ENCODE measurements at regions not wholly inside any gene's neighbourhood (a gene's known extent, or its start where the extent isn't known, plus 50 kb on each side); places are given as distances from the start of the nearest gene placed in this dataset.

DNA sequence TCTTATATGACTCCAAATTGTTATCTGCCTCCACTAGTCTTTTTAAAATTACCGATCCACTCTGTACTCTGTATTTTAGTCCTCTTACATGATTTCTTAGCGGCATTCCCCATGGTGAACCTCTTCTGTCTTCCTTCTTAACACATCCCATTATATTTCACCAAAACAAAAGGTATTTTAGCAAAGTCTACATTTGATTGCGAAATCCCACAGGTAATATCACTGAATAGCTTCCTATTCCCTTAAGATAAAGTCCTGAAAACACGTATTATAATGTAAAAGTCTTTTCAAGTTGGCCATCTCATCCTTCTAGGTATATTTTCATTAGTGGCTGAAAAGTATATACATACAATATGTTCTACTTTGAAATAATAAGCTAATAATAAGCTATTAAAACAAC is 2016.0 kb upstream of the IGFBP7 start:
- Mint-ChIP-seq H3K4me3 (ENCODE audit: unreplicated experiment) (no peak overlapping the region), H3K27me3 (ENCODE audit: unreplicated experiment) (no peaks in the 10 kb centered on the region), H3K4me1 (ENCODE audit: unreplicated experiment) (no peaks in the 10 kb centered on the region), H3K27ac (ENCODE audit: unreplicated experiment) (no peak overlapping the region), H3K36me3 (ENCODE audit: unreplicated experiment) (no peaks in the 10 kb centered on the region), H3K9me3 (ENCODE audit: unreplicated experiment) (no peaks in the 10 kb centered on the region)
- DNase-seq (ENCODE audit: extremely low spot score, unreplicated experiment): no peak
- TF ChIP-seq CTCF (IDR thresholded peaks at IDR 0.05): no peak

GRCh38 chr4:59127006-59127405 is 2016.8 kb upstream of the IGFBP7 start:
- Mint-ChIP-seq H3K4me3 (ENCODE audit: unreplicated experiment) (no peak overlapping the region), H3K36me3 (ENCODE audit: unreplicated experiment) (no peaks in the 10 kb centered on the region), H3K4me1 (ENCODE audit: unreplicated experiment) (no peaks in the 10 kb centered on the region), H3K9me3 (ENCODE audit: unreplicated experiment) (no peaks in the 10 kb centered on the region), H3K27ac (ENCODE audit: unreplicated experiment) (no peak overlapping the region), H3K27me3 (ENCODE audit: unreplicated experiment) (no peaks in the 10 kb centered on the region)
- DNase-seq (ENCODE audit: extremely low spot score, unreplicated experiment): no peak
- TF ChIP-seq CTCF (IDR thresholded peaks at IDR 0.05): no peak

DNA sequence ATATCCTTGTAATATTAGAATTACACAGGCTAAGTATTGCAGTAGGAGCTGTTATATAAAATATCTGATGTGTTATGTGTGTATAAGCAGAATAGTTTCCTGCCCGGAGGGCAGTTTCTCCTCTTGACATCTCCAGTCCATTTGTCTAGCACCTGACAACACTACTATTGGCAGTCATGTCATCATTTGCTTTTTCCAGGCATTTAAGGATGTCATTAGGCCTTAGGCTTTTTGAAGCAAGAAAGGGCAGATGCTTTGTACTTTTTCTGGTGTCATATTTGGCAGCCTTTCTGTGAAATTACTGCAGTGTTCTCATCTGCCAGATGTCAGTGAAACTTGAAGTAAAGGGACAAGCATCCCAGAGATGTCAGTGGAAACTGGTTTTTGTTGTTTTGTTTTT is 2017.6 kb upstream of the IGFBP7 start:
- H3K36me3 Mint-ChIP-seq (ENCODE audit: unreplicated experiment): no peaks in the 10 kb centered on the region
- H3K4me1 Mint-ChIP-seq (ENCODE audit: unreplicated experiment): no peaks in the 10 kb centered on the region
- no peaks in the 10 kb centered on the region for H3K27me3 Mint-ChIP-seq (ENCODE audit: unreplicated experiment)
- H3K4me3 Mint-ChIP-seq (ENCODE audit: unreplicated experiment): no peak overlapping the region
- H3K27ac Mint-ChIP-seq (ENCODE audit: unreplicated experiment): no peak overlapping the region
- no peak for TF ChIP-seq CTCF (IDR thresholded peaks at IDR 0.05)
- no peak for DNase-seq (ENCODE audit: extremely low spot score, unreplicated experiment)
- no peaks in the 10 kb centered on the region for H3K9me3 Mint-ChIP-seq (ENCODE audit: unreplicated experiment)

DNA sequence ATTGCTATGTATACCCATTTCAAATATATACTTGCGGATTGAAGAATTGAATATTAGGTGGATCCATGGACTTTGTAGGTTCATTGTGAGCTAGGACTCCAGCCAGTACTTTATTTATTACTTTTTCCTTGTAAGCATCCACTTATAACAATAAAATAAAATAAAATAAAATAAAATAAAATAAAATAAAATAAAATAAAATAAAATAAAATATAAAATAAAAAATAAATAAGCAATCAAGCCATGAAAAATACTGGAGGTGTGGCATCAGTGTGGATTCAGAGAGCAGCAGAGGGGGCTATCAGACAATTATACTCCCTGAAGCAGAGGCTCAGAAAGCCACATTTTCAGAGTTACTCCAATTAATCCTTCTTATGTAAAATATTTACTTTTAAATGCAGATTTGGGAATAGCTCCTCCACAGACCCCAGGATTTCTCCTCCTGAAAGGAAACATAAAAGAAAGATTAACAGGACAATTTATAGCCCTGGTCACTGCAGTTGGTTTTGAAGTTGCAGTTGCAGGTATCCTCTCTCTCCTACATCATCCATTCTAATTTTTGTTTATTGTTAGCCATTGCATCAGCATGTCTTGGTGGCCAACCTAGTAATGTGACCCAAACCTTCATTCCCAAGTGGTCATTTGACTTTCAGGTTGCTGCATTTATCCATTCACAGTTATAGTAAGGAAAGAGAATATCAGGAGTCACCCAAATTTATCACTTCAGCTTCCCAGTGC is 2025.2 kb upstream of the IGFBP7 start:
- H3K9me3 Mint-ChIP-seq (ENCODE audit: unreplicated experiment): no peaks in the 10 kb centered on the region
- no peak for TF ChIP-seq CTCF (IDR thresholded peaks at IDR 0.05)
- DNase-seq (ENCODE audit: extremely low spot score, unreplicated experiment): no peak
- no peaks in the 10 kb centered on the region for H3K27me3 Mint-ChIP-seq (ENCODE audit: unreplicated experiment)
- H3K4me3 Mint-ChIP-seq (ENCODE audit: unreplicated experiment): no peak overlapping the region
- no peaks in the 10 kb centered on the region for H3K4me1 Mint-ChIP-seq (ENCODE audit: unreplicated experiment)
- H3K27ac Mint-ChIP-seq (ENCODE audit: unreplicated experiment): no peak overlapping the region
- no peaks in the 10 kb centered on the region for H3K36me3 Mint-ChIP-seq (ENCODE audit: unreplicated experiment)

DNA sequence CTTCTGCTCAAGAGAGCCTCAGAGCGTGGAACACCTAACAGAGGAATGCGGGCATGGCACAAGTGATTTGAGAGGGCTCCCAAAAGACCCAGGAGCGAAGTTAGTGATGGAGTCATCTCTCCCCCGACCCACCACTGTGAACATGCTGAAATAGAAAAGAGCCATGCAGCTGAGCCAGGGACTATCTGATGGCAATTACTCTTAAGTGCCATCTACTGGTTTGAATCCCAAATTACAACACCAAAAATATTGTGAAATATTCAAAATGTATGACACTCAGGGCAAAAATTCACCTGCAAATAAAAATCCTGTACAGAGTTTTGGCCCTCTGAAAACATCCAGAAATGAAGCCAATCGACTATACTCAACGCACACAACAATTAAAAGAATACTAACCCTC is 2038.9 kb upstream of the ADGRL3 start:
- peaks cover 4% of the 10 kb centered on the region for H3K9me3 Mint-ChIP-seq (ENCODE audit: unreplicated experiment)
- no peak for DNase-seq (ENCODE audit: extremely low spot score, unreplicated experiment)
- H3K27ac Mint-ChIP-seq (ENCODE audit: unreplicated experiment): no peak overlapping the region
- no peak overlapping the region for H3K4me3 Mint-ChIP-seq (ENCODE audit: unreplicated experiment)
- TF ChIP-seq CTCF (IDR thresholded peaks at IDR 0.05): no peak
- no peaks in the 10 kb centered on the region for H3K4me1 Mint-ChIP-seq (ENCODE audit: unreplicated experiment)
- H3K36me3 Mint-ChIP-seq (ENCODE audit: unreplicated experiment): no peaks in the 10 kb centered on the region
- H3K27me3 Mint-ChIP-seq (ENCODE audit: unreplicated experiment): no peaks in the 10 kb centered on the region
